ENCODE measurements at regions not wholly inside any gene's neighbourhood (a gene's known extent, or its start where the extent isn't known, plus 50 kb on each side); places are given as distances from the start of the nearest gene placed in this dataset.

DNA sequence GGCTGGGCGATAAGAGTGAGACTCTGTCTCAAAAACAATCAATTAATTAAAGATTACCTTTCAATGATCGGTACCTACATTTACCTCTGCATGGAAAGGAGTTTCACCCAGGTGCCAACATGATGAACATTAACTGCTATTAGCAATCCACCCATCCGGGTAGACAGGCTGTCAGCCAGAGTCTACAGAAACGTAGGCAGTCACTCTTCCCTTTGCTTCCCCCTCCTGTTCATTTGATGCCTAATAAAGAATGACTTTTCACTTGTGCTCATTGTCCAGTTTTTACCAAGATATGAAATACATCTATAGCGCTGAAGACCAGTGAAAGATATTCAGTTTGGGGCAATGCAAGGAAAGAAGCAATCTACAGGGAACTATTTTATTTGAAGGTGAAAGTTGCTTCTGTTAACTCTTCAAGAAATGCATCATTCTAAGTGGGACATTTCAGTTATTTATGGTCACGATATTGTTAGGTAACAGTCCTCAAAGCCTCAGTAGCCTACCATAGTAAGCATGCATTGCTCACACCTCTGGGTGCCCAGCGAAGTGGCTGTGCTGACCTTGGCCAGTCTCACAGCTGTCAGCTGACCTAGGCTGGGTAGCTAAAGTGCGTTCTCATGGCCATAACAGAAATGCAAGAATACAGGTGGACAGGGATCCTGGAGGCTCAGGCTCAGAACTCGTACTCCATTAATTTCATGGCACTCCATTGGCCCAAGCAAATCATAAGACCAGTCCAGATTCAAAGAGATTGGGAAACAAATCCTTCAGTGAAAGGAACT lies 87.2 kb upstream of the DMRT1 start:
- Histone ChIP-seq H3K27ac (peak overlapping the region; percentile 6 to 25), H3K27me3 (replicated peaks; ENCODE audit: insufficient read depth) (no peaks in the 10 kb centered on the region), H3K36me3 (no peaks in the 10 kb centered on the region), H3K9me3 (no peaks in the 10 kb centered on the region), H3K4me1 (ENCODE audit: control insufficient read depth in 1 of 2, low read depth in 2 of 2) (peaks cover 29 to 53% of the 10 kb centered on the region in 2 donors), H3K4me3 (no peak overlapping the region)
- TF ChIP-seq, protein P1, sequence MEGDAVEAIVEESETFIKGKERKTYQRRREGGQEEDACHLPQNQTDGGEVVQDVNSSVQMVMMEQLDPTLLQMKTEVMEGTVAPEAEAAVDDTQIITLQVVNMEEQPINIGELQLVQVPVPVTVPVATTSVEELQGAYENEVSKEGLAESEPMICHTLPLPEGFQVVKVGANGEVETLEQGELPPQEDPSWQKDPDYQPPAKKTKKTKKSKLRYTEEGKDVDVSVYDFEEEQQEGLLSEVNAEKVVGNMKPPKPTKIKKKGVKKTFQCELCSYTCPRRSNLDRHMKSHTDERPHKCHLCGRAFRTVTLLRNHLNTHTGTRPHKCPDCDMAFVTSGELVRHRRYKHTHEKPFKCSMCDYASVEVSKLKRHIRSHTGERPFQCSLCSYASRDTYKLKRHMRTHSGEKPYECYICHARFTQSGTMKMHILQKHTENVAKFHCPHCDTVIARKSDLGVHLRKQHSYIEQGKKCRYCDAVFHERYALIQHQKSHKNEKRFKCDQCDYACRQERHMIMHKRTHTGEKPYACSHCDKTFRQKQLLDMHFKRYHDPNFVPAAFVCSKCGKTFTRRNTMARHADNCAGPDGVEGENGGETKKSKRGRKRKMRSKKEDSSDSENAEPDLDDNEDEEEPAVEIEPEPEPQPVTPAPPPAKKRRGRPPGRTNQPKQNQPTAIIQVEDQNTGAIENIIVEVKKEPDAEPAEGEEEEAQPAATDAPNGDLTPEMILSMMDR (IDR thresholded peaks at IDR 0.05), result no peak
- no peak for DNase-seq (ENCODE audit: low spot score)
- ATAC-seq (ENCODE audit: insufficient number of reproducible peaks, low FRiP score, low read depth), result no peak

- no peaks in the 10 kb centered on the region for H3K36me3 ChIP-seq
- peaks cover 15 to 53% of the 10 kb centered on the region in 2 donors for H3K4me1 ChIP-seq (ENCODE audit: control insufficient read depth in 1 of 2, low read depth in 2 of 2)
- DNase-seq (ENCODE audit: low spot score) (no peak), ATAC-seq (ENCODE audit: insufficient number of reproducible peaks, low FRiP score, low read depth) (peak; percentile 16)
- H3K27me3 ChIP-seq (replicated peaks; ENCODE audit: insufficient read depth), result no peaks in the 10 kb centered on the region
- no peaks in the 10 kb centered on the region for H3K9me3 ChIP-seq
- H3K27ac ChIP-seq, result peak overlapping the region; percentile 11 to 51
- TF ChIP-seq, protein P1 (IDR thresholded peaks at IDR 0.05), result no peak
- no peak overlapping the region for H3K4me3 ChIP-seq
Measured at GRCh38 chr9:755454-756381, 85.8 kb upstream of the DMRT1 start.

- Histone ChIP-seq H3K36me3 (no peaks in the 10 kb centered on the region), H3K4me1 (ENCODE audit: control insufficient read depth in 1 of 2, low read depth in 2 of 2) (peaks cover 4 to 54% of the 10 kb centered on the region in 2 donors), H3K9me3 (no peaks in the 10 kb centered on the region), H3K27ac (peak overlapping the region in 1 of 2 donors; percentile 46), H3K27me3 (replicated peaks; ENCODE audit: insufficient read depth) (no peaks in the 10 kb centered on the region), H3K4me3 (no peak overlapping the region)
- DNase-seq (ENCODE audit: low spot score) (no peak), ATAC-seq (ENCODE audit: insufficient number of reproducible peaks, low FRiP score, low read depth) (no peak)
- TF ChIP-seq, protein P1 (IDR thresholded peaks at IDR 0.05), result peak; percentile 51
Measured at GRCh38 chr9:757246-757881, 84.1 kb upstream of the DMRT1 start.

GRCh38 chr9:758146-758545 lies 83.4 kb upstream of the DMRT1 start:
- Histone ChIP-seq H3K27ac (peak overlapping the region in 1 of 2 donors; percentile 46), H3K9me3 (no peaks in the 10 kb centered on the region), H3K36me3 (no peaks in the 10 kb centered on the region), H3K4me3 (no peak overlapping the region), H3K27me3 (replicated peaks; ENCODE audit: insufficient read depth) (no peaks in the 10 kb centered on the region), H3K4me1 (ENCODE audit: control insufficient read depth in 1 of 2, low read depth in 2 of 2) (peaks cover 4 to 51% of the 10 kb centered on the region in 2 donors)
- ATAC-seq (ENCODE audit: insufficient number of reproducible peaks, low FRiP score, low read depth), result no peak
- no peak for DNase-seq (ENCODE audit: low spot score)
- TF ChIP-seq, protein P1 (IDR thresholded peaks at IDR 0.05), result no peak

All from thoracic aorta (tissue), 2 donors.